ENCODE measurements at regions not wholly inside any gene's neighbourhood (a gene's known extent, or its start where the extent isn't known, plus 50 kb on each side); places are given as distances from the start of the nearest gene placed in this dataset.

GRCh38 chr7:8380130-8380529 is 53.3 kb upstream of the NXPH1 start:
- DNase-seq = no peak

- peak; percentile 14 for DNase-seq
These were observed 51.2 kb upstream of the NXPH1 start for GRCh38 chr7:8382004-8382730.
